ENCODE measurements at regions not wholly inside any gene's neighbourhood (a gene's known extent, or its start where the extent isn't known, plus 50 kb on each side); places are given as distances from the start of the nearest gene placed in this dataset.

DNA sequence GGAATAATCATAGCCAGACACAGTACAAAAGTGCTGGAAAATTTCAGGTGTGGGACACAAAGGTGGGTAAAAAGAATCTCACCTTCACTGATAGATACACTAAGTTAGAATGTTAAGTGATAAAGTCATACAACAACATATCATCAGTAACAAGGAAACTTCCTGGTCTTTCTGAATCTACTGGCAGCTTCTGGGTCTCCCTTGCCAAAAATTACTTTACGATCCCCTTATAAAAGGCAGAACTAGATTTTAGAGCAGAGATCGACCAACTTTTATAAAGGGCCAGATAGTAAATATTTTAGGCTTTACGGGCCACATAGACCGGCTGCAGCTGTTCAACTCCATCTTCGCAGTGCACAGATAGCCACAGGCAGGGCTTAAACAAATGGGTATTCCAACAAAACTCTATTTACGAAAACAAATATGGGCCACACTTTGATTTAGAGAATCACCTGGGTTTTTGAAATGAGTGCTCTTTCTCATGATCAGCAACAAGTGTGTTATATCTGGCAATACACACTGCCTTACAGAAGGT, 159.9 kb downstream of the AASDH start:
- TF ChIP-seq, protein P1, sequence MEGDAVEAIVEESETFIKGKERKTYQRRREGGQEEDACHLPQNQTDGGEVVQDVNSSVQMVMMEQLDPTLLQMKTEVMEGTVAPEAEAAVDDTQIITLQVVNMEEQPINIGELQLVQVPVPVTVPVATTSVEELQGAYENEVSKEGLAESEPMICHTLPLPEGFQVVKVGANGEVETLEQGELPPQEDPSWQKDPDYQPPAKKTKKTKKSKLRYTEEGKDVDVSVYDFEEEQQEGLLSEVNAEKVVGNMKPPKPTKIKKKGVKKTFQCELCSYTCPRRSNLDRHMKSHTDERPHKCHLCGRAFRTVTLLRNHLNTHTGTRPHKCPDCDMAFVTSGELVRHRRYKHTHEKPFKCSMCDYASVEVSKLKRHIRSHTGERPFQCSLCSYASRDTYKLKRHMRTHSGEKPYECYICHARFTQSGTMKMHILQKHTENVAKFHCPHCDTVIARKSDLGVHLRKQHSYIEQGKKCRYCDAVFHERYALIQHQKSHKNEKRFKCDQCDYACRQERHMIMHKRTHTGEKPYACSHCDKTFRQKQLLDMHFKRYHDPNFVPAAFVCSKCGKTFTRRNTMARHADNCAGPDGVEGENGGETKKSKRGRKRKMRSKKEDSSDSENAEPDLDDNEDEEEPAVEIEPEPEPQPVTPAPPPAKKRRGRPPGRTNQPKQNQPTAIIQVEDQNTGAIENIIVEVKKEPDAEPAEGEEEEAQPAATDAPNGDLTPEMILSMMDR (conservative IDR thresholded peaks at IDR 0.05): no peak
- TF ChIP-seq EZH2 (IDR thresholded peaks at IDR 0.05; ENCODE audit: low read depth): no peak
- Histone ChIP-seq H4K20me1 (ENCODE audit: insufficient read depth) (no peaks in the 10 kb centered on the region), H3F3A (ENCODE audit: insufficient read depth, low read depth) (no peaks in the 10 kb centered on the region), H3K4me2 (no peak overlapping the region), H3K9me3 (ENCODE audit: insufficient read depth, low read depth) (no peaks in the 10 kb centered on the region), H3K27me3 (ENCODE audit: insufficient read depth, low read depth) (no peaks in the 10 kb centered on the region), H3K79me2 (ENCODE audit: low read depth) (no peaks in the 10 kb centered on the region), H3K4me3 (no peak overlapping the region), H3K27ac (no peak overlapping the region), H3K36me3 (ENCODE audit: low read depth) (no peaks in the 10 kb centered on the region), H3K9me2 (ENCODE audit: insufficient read depth) (no peaks in the 10 kb centered on the region), H3K4me1 (replicated peaks; ENCODE audit: insufficient read depth) (no peaks in the 10 kb centered on the region), H2AFZ (no peak overlapping the region)
- no peak for DNase-seq
- BruUV-seq (replicated peaks): no TSS peak
- ChIA-PET POLR2A (ENCODE audit: unreplicated experiment) (no interaction called here), CTCF (no interaction called here)
- intact Hi-C loops (cut with micrococcal nuclease; ENCODE audit: unreplicated experiment): no loop called here

DNA sequence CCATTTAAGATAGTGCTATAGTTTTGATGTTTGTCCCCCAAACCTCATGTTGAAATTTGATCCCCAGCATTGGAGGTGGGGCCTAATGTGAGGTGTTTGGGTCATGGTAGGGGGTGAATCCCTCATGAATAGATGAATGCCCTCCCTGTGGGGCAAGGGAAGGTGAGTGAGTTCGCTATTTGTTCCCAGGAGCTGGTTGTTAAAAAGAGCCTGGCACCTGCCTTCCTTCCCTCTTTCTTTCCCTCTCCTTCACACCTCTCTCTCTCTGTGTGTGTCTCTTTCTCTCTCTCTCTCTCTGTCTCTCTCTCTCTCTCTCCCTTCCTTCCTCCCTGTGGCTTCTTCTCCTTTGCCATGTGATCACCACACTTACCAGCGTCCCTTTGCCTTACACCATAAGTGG, 160.7 kb downstream of the AASDH start:
- Histone ChIP-seq H3K27ac (no peak overlapping the region), H3K4me1 (replicated peaks; ENCODE audit: insufficient read depth) (no peaks in the 10 kb centered on the region), H3K9me3 (ENCODE audit: insufficient read depth, low read depth) (no peaks in the 10 kb centered on the region), H3K36me3 (ENCODE audit: low read depth) (no peaks in the 10 kb centered on the region), H3K4me2 (no peak overlapping the region), H3F3A (ENCODE audit: insufficient read depth, low read depth) (no peaks in the 10 kb centered on the region), H3K79me2 (ENCODE audit: low read depth) (no peaks in the 10 kb centered on the region), H2AFZ (no peak overlapping the region), H3K27me3 (ENCODE audit: insufficient read depth, low read depth) (no peaks in the 10 kb centered on the region), H4K20me1 (ENCODE audit: insufficient read depth) (no peaks in the 10 kb centered on the region), H3K9me2 (ENCODE audit: insufficient read depth) (no peaks in the 10 kb centered on the region), H3K4me3 (no peak overlapping the region)
- no TSS peak for BruUV-seq (replicated peaks)
- intact Hi-C loops (cut with micrococcal nuclease; ENCODE audit: unreplicated experiment): no loop called here
- no peak for DNase-seq
- ChIA-PET CTCF (no interaction called here), POLR2A (ENCODE audit: unreplicated experiment) (no interaction called here)
- TF ChIP-seq, protein P1 (conservative IDR thresholded peaks at IDR 0.05): no peak
- TF ChIP-seq EZH2 (IDR thresholded peaks at IDR 0.05; ENCODE audit: low read depth): no peak

DNA sequence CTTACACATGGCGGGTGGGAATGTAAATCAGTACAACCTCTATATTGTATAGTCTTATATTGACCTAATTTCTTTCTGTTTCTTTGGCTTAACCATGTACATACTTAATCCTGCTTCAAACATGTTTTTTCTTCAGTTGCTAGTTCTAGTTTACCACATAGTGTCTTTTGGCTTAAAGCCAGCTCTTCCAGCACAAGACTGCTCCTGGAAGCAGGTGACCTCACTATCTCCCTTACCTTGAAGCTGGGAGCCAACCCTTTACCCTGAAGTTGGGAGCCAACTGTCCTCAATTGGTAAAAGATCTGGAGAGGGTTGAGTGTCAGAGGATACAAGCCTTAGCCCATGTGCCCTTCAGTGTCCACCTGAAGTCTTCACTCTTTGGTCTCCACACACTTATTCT, 162.7 kb downstream of the AASDH start:
- CTCF ChIA-PET: no interaction called here
- no peaks in the 10 kb centered on the region for H4K20me1 ChIP-seq (ENCODE audit: insufficient read depth)

More for the DNA sequence above, 162.7 kb downstream of the AASDH start:
- Histone ChIP-seq H2AFZ (no peak overlapping the region), H3K9me3 (ENCODE audit: insufficient read depth, low read depth) (no peaks in the 10 kb centered on the region), H3K4me1 (replicated peaks; ENCODE audit: insufficient read depth) (no peaks in the 10 kb centered on the region), H3K4me3 (no peak overlapping the region), H3F3A (ENCODE audit: insufficient read depth, low read depth) (no peaks in the 10 kb centered on the region), H3K79me2 (ENCODE audit: low read depth) (no peaks in the 10 kb centered on the region), H3K27ac (no peak overlapping the region), H3K9me2 (ENCODE audit: insufficient read depth) (no peaks in the 10 kb centered on the region), H3K27me3 (ENCODE audit: insufficient read depth, low read depth) (no peaks in the 10 kb centered on the region), H3K36me3 (ENCODE audit: low read depth) (no peaks in the 10 kb centered on the region), H3K4me2 (no peak overlapping the region)
- DNase-seq: no peak
- TF ChIP-seq, protein P1 (conservative IDR thresholded peaks at IDR 0.05): no peak
- TF ChIP-seq EZH2 (IDR thresholded peaks at IDR 0.05; ENCODE audit: low read depth): no peak
- POLR2A ChIA-PET (ENCODE audit: unreplicated experiment): no interaction called here
- BruUV-seq (replicated peaks): no TSS peak
- intact Hi-C loops (cut with micrococcal nuclease; ENCODE audit: unreplicated experiment): no loop called here
